ENCODE measurements at regions not wholly inside any gene's neighbourhood (a gene's known extent, or its start where the extent isn't known, plus 50 kb on each side); places are given as distances from the start of the nearest gene placed in this dataset.

GRCh38 chr2:19474128-19474527, 115.7 kb upstream of the OSR1 start:
- peak; percentile 59 for DNase-seq

DNA sequence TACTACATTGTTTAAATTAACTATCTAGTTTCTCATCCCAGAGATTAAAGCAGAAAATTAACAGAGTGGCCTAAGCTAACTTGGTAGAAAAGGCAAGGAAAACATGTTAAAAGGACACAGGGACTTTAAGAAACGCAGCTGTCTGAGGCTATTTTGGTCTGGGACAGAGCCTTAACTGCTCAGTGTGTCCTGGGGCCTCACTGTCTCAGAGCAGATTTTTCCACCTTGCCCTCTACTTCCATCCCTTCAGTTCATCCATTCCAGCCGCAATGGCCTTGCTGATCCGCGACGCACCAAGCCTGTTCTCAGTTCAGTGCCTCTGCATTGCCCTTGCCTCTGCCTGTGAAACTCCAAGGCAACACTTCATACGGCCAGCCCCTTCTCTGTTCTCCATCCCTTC, 114.9 kb upstream of the OSR1 start:
- DNase-seq: no peak

DNA sequence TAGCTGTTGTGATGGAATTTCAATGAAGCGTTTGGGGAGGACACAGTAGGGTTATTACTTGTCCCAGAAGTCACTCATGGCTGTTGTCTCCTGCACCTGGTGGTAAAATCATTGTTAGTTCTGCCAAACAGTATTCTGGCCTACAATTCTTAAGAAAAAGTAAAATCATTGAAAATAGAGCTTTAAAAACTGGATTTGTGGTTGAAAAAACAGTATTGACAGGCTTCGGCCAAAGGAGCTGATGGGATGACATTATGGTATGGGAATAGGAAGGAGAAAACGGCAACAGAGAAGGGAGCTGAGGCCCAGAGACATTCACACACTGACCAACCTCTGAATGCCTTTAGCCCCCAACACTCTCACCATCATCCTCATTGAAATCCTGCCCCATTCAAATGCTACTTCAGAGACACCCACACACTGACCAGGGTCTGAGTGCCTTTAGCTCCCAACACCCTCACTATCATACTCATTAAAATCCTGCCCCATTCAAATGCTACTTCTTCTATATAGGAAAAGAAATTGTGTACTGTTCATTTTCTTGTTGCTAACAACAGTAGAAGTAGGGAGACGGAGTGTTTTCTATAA, 114.1 kb upstream of the OSR1 start:
- DNase-seq: no peak

DNA sequence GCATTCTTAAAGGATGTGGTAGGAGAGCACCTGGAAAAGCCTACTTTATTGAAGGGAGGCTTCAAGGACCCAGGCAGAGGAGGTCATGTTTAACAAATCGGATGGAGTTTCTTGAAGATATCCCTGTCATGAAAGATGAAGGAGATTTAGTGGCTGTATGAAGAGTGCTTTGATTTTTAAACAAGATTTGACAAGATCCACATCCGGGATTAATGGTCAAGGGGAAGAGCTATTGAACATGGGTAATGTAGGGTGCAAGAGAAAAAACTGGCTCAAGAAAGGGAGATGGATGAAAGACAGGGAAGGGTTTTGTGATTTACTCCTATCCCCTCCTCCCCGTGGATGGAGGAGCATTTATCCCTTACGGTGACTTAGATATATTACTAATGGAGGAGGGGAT, 113.1 kb upstream of the OSR1 start:
- DNase-seq: no peak

DNA sequence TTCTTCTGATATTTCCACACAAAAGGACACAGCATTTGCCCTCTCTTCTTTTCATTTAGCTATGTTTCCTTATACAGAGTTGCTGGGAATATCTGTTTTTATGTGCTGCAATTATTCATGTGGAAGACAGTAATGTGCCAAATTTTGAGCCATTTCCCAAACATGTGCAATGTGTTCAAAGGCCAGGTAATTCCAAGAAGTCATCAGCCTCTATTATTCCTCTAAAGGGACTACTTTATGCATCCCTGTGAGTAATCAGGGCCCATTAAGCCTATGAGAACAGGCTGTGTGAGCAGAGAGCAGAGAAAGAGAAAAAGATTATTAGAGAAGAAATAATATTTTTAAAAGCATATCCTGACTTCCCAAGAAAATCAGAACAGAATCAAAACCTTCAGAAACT, 107.6 kb upstream of the OSR1 start:
- no peak for DNase-seq

DNA sequence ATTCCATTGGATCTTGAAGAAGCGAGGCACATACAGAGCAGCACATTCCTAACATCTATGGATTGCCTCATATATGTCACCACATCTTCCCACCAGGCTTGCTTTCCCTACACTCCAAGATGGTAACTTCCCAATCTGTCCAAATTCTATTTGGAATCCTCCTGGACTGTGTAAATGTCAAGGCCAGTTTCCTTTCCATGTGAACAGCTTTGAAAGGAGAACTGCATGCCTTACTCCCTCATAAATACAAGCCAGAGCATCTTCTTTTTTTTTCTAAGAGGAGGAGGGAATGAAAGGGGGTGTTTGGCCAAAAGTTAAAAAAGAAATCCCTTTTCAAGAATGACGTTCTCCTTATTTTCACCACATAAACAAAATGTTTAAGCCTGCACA, 103.8 kb upstream of the OSR1 start:
- no peak for DNase-seq

- no peak for DNase-seq
Observed at GRCh38 chr2:19461504-19462255, 103.3 kb upstream of the OSR1 start.

GRCh38 chr2:19460761-19461160, 102.3 kb upstream of the OSR1 start:
- no peak for DNase-seq

GRCh38 chr2:19458427-19459003, 100.1 kb upstream of the OSR1 start:
- DNase-seq: no peak

GRCh38 chr2:19457809-19458208, 99.4 kb upstream of the OSR1 start:
- DNase-seq: no peak

DNA sequence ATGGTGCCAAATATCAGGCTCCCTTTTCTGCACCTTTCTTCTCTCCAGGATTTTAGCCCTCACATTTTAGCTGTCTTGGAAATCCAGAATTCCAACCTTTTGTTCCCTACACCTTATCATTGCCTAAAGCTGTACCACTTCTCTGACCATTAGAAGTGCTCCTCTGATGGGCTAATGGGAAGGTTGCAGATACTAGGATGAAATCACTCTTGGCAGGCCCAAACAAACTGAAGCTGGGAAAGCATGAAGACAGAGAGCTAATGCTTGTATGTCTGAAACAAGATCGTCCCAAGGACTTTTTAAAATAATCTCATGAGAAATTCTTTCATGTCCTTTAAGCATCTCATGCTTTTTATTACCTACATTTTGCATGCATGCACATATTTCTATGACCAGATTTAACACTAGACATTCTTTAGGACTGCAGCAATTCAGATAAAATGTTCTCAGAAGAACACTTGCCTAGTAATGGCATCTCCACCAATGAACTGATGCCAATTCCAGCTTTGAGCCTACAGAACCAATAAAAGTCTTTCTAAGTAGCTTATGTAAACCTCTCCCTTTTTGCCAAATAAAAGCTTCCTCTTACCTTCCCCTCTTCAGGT, 98.4 kb upstream of the OSR1 start:
- DNase-seq: no peak

DNA sequence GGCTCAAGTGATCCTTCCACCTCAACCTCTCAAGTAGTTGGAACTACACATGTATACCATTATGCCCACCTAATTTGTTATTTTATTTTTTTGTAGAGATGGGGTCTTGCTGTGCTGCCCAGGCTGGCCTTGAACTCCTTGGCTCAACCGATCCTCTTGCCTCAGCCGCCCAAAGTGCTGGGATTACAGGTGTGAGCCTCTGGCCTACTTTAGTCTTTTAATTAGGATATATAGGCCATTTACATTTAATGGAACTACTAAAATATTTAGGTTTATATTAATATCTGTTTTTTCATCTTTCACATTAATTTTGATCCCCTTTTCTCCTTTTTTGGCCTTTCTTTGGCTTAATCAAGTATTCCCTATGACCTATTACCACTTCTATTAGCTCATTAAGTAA, 95.7 kb upstream of the OSR1 start:
- no peak for DNase-seq

DNA sequence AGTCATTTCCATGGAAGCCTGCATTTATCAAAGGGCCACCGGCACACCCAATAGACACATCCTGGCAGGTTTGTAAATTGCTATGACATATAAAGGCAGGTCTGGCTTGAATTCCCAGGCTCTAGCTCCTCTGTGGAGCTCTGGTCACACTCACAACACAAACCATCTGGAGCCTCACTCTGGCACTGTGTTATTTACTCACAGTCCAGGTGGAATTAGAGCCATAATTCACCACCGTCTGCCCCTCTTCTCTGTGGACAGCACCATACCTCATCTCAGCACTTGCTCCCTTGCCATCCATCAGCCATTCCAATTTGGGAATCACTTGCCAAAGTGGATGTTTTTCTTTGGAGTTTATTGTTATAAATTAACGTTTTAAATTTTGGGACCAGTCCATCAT, 84.3 kb upstream of the OSR1 start:
- no peak for DNase-seq

DNA sequence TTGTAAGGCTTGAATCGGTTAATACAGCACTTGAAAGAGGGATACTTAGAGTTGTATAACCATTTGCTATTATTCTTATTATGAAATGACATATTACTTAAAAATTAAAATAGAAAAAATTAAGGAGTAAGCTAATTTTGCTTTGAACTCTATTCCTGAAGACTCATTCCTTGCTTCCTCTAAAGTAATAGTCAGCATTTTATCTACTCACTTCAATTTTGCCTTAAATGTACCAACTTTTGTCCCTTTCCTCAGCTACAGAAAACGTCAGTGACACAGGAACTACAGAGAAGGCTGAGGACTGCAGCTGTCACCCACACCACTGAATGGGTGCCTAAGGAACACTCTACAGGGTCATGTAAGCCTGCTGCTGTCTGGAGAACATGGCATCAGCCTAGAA, 80.7 kb upstream of the OSR1 start:
- no peak for DNase-seq

DNA sequence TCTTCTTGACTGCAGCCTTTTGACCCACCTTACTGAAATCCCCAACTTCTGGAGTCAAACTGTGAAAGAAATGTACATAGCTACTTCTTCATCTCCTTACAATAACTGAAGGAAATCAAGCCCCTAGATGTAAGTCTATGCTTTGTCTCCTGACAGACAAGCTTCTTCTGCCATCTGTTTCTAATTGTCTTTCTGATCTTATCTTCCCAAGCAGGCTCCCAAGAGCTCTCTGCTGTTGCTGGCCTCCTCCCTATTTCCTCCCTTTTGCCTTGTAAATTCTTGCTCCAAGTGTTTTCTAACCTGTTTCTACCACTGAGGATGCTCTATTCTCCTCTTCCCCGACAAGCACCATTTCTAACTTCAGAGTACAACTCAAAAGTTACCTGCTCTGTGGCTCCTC, 77.4 kb upstream of the OSR1 start:
- no peak for DNase-seq

DNA sequence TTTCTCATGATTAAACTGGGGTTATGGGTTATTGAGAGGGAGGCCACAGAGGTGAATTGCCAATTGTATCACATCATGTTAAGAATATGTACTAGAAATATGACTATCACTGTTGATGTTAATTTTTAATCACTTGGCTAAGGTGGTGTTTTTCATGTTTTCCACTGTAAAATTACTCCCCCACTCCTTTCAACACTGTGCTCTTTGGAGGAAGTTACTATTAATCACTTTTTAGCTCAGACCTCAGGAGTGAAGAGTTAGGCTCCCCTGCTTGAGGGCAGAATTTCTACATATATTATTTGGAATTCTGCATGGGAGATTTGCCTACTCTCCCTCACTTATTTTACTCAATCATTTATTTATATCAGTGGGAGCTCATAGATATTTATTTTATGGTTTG, 76.0 kb upstream of the OSR1 start:
- DNase-seq: no peak

DNA sequence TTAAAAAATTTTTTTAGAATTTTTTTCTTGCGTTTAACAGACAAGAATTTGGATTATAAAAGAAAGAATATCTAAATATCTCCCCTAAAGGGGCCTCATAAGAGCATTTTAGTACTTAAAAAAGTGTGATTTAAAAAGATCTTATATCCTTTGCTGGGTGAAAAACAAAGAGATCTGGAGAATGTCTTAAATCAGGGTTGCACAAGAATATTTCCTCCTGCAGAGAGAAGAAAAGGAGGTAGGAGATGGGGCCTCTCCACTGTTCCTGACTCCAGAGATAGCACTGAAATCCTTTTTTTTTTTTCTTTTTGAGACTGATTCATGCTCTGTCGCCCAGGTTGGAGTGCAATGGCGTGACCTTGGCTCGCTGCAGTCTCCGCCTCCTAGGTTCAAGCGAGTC, 68.5 kb upstream of the OSR1 start:
- no peak for DNase-seq

- no peak for DNase-seq
Observed at GRCh38 chr2:19426144-19426543, 67.7 kb upstream of the OSR1 start.

DNA sequence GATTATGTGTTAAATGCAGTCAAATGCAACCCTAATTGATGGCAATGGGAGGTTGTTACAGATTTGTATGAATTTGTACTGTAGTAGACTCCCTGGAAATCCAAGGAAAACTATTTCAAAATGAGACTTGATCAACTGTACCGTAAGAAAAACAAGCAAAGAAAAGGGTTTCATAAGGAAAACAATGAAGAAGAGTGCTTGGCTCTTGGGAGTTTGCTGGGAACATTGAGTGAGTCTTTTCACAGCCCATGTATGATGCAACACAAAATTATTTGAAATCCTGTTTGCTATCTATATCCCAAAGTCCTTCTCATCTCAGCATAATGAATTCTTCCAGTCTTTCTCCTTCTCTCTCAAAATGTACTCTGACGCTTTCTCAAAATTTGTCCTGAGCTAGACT, 67.0 kb upstream of the OSR1 start:
- no peak for DNase-seq

DNA sequence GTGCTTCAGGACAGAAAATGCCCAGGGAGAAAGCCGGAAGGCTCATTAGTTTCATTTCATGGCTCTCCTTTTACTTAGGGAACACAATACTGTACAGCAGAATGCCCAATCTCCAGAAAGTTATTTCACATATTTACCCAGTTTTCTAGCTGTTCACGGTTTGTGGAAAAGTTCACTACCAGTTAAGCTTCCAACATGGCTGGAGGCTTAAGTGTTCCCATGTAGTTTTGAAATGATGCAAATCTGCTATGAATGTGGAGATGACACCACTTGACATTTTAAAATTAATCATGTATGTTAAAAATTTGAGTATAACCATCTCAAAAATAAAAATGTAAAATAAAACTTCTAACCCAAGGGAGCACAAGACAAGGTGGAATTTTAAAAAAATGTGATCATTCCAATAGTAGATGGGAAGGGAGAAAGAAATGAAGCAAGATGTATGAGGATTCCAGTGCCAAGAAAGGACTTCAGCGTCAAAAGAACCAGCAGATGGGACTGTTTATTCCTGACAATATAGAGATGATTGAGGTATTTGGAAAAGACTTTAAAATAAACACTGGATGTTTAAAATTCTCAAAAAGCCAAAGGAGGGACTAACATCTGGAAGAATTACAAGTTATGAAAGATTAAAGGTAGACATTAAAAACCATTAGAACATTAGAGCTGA, 60.9 kb upstream of the OSR1 start:
- no peak for DNase-seq

GRCh38 chr2:19416784-19417684, 58.6 kb upstream of the OSR1 start:
- no peak for DNase-seq

DNA sequence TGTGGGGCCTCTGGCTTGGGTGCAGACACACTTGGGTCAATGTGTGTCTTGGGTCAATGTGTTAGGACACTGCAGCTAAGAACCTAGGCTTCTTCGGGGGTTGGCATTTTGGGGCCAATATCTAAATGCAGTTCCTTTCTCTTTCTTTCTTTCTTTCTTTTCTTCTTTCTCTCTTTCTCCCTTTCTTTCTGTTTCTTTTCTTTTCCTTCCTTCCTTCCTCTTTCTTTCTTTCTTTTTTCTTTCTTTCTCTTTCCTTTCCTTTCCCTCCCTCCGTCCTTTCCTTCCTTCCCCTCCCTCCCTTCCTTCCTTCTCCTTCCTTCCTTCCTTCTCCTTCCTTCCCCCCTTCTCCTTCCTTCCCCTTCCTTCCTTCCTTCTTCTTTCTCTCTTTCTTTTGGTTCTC, 57.7 kb upstream of the OSR1 start:
- no peak for DNase-seq

- DNase-seq: no peak
Observed at GRCh38 chr2:19409046-19409445, 50.6 kb upstream of the OSR1 start.
